ENCODE measurements at regions not wholly inside any gene's neighbourhood (a gene's known extent, or its start where the extent isn't known, plus 50 kb on each side); places are given as distances from the start of the nearest gene placed in this dataset.

- Histone ChIP-seq H3K9me3 (no peaks in the 10 kb centered on the region), H3K27ac (ENCODE audit: low read depth in 2 of 2, low read length in 1 of 2) (no peak overlapping the region), H3K9ac (no peak overlapping the region), H3K4me1 (ENCODE audit: control insufficient read depth in 1 of 2, insufficient read depth in 2 of 2, low read depth in 1 of 2, low read length in 1 of 2) (no peaks in the 10 kb centered on the region; a peak in 1 of 4 replicates), H3K9me2 (no peaks in the 10 kb centered on the region), H2AFZ (ENCODE audit: low read depth) (no peak overlapping the region), H3K36me3 (replicated peaks in 1 of 2; ENCODE audit: control insufficient read depth in 1 of 2, insufficient read depth in 2 of 2, low read length in 1 of 2) (no peaks in the 10 kb centered on the region), H3F3A (replicated peaks; ENCODE audit: insufficient read depth) (no peaks in the 10 kb centered on the region), H3K4me3 (ENCODE audit: low read depth in 2 of 2, low read length in 1 of 2) (no peak overlapping the region), H4K20me1 (ENCODE audit: insufficient read depth) (no peaks in the 10 kb centered on the region), H3K27me3 (ENCODE audit: insufficient read depth) (no peaks in the 10 kb centered on the region; the same call in 1 of the 2 replicates), H3K79me2 (ENCODE audit: insufficient read depth) (no peaks in the 10 kb centered on the region), H3K4me2 (no peak overlapping the region)
- TF ChIP-seq MAX (IDR thresholded peaks at IDR 0.05; ENCODE audit: low read depth) (no peak), EZH2phosphoT487 (IDR thresholded peaks at IDR 0.05; ENCODE audit: borderline replicate concordance, low read depth) (no peak), SIN3A (IDR thresholded peaks at IDR 0.05; ENCODE audit: borderline replicate concordance, low read depth, low read length) (no peak), FOSL2 (IDR thresholded peaks at IDR 0.05; ENCODE audit: borderline replicate concordance, low read depth) (no peak), RAD21 (IDR thresholded peaks at IDR 0.05; ENCODE audit: low read length) (no peak), ZBTB33 (IDR thresholded peaks at IDR 0.05; ENCODE audit: borderline replicate concordance, low read depth) (no peak), USF2 (IDR thresholded peaks at IDR 0.05; ENCODE audit: borderline replicate concordance, low read depth, low read length) (no peak), NFIC (IDR thresholded peaks at IDR 0.05; ENCODE audit: borderline replicate concordance) (no peak), REST (IDR thresholded peaks at IDR 0.05; ENCODE audit: low read depth, low read length) (no peak), EP300 (IDR thresholded peaks at IDR 0.05; ENCODE audit: borderline replicate concordance in 1 of 2, low read depth in 1 of 2, low read length in 1 of 2) (no peak), TCF12 (IDR thresholded peaks at IDR 0.05) (no peak), POLR2AphosphoS5 (IDR thresholded peaks at IDR 0.05; ENCODE audit: low read depth, low read length) (no peak), YY1 (IDR thresholded peaks at IDR 0.05; ENCODE audit: low read depth) (no peak), FOXJ3 (CRISPR knock-in tag; IDR thresholded peaks at IDR 0.05) (no peak), RCOR1 (IDR thresholded peaks at IDR 0.05; ENCODE audit: low read length) (no peak), TEAD4 (IDR thresholded peaks at IDR 0.05; ENCODE audit: borderline replicate concordance, insufficient read depth) (no peak), RXRA (IDR thresholded peaks at IDR 0.05; ENCODE audit: borderline replicate concordance, low read depth) (no peak), FOXM1 (IDR thresholded peaks at IDR 0.05; ENCODE audit: low read depth) (no peak), CTCF (IDR thresholded peaks at IDR 0.05) (no peak), ELF1 (IDR thresholded peaks at IDR 0.05) (no peak)
- no peak for DNase-seq
- CTCF ChIA-PET = interaction anchor here (1.5 kb wide), 1 partner anchor 29 kb away, joined by 4 read pairs; no protein-coding TSS in a partner anchor
- POLR2A ChIA-PET = no interaction called here
- 54% methylated on average over 2 of the region's 2 CpGs for WGBS (ENCODE audit: low lambda C conversion rate)
Measured at GRCh38 chr1:185427264-185427663, 110.2 kb upstream of the IVNS1ABP start.
